Sigmoid colon (tissue), 4 donors: ENCODE measurements at regions not wholly inside any gene's neighbourhood (a gene's known extent, or its start where the extent isn't known, plus 50 kb on each side); places are given as distances from the start of the nearest gene placed in this dataset.

Experiments used
- EP300 ChIP-seq, 4 donors: sonication (generic); formaldehyde crosslinking; IDR thresholded peaks; one replicate each; pipeline ENCODE4 v1.6.1; 2017; ENCODE audit warnings: antibody characterized with exemption in 4 of 4
- POLR2A ChIP-seq, 2 donors: fragments of 450-650 bp; IDR thresholded peaks; one replicate each; pipeline ENCODE4 v1.6.1; 2016; ENCODE audit warnings: antibody characterized with exemption in 2 of 2, mild to moderate bottlenecking in 2 of 2, moderate library complexity in 2 of 2
- POLR2AphosphoS5 ChIP-seq, 4 donors: sonication (generic); formaldehyde crosslinking; IDR thresholded peaks; one replicate each; pipeline ENCODE4 v1.6.1; 2017; ENCODE audit warnings: antibody characterized with exemption in 4 of 4
- TF ChIP-seq, protein P1 (sequence below), 4 experiments: fragments of 450-650 bp in 3 of 4; fragments of 200-600 bp in 1 of 4; IDR thresholded peaks; one replicate each; pipeline ENCODE4 v1.5.1; 2016 to 2019; ENCODE audit warnings: antibody characterized with exemption in 4 of 4, mild to moderate bottlenecking in 3 of 4, moderate library complexity in 2 of 4

DNA sequence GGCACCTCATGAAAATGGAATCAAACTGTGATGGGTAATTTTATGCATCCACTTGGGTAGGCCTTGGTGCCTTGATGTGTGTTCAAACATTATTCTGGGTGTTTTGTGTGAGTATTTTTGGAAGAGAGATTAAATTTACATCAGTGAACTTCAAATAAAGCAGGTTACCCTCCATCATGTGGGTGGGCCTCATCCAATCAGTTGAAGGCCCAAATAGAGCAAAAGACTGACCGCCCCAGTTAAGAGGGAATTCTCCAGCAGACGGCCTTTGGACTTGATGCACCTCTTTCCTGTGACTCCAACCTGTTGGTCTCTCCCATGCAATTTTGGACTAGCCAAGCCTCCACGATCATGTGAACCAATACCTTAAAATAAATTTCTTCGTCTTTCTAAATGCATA is 97.7 kb upstream of the DPP6 start:
- no peak for TF ChIP-seq EP300 (IDR thresholded peaks at IDR 0.05)
- no peak for TF ChIP-seq POLR2A (IDR thresholded peaks at IDR 0.05)
- TF ChIP-seq, protein P1, sequence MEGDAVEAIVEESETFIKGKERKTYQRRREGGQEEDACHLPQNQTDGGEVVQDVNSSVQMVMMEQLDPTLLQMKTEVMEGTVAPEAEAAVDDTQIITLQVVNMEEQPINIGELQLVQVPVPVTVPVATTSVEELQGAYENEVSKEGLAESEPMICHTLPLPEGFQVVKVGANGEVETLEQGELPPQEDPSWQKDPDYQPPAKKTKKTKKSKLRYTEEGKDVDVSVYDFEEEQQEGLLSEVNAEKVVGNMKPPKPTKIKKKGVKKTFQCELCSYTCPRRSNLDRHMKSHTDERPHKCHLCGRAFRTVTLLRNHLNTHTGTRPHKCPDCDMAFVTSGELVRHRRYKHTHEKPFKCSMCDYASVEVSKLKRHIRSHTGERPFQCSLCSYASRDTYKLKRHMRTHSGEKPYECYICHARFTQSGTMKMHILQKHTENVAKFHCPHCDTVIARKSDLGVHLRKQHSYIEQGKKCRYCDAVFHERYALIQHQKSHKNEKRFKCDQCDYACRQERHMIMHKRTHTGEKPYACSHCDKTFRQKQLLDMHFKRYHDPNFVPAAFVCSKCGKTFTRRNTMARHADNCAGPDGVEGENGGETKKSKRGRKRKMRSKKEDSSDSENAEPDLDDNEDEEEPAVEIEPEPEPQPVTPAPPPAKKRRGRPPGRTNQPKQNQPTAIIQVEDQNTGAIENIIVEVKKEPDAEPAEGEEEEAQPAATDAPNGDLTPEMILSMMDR (IDR thresholded peaks at IDR 0.05), result no peak
- TF ChIP-seq POLR2AphosphoS5 (IDR thresholded peaks at IDR 0.05), result no peak
